SK-N-SH (cell line): ENCODE measurements at regions not wholly inside any gene's neighbourhood (a gene's known extent, or its start where the extent isn't known, plus 50 kb on each side); places are given as distances from the start of the nearest gene placed in this dataset.

Source experiments
- CTCF ChIA-PET: fragments of 300-600, 350-600 bp; formaldehyde crosslinking; extraction: SDS; loops from one replicate; lab custom pipeline; 2021; lab: Yijun Ruan, JAX
- POLR2A ChIA-PET: fragments of 350-600 bp; sonication (Branson Sonifier 250); formaldehyde crosslinking; extraction: SDS; loops from one replicate; lab custom pipeline; 2020; ENCODE audit warnings: antibody characterized with exemption, inconsistent platforms; lab: Yijun Ruan, JAX
- DNase-seq: peaks from one replicate; pipeline ENCODE4 v3.0.0; 2012
- H2AFZ ChIP-seq: fragments of 200-600 bp; sonication (generic); 2 replicates; pipeline ENCODE4 v1.8.1; 2016; ENCODE audit warnings: antibody characterized with exemption, mild to moderate bottlenecking, low read depth
- H3F3A ChIP-seq: fragments of 200-600 bp; sonication (generic); replicated peaks from 2 replicates; pipeline ENCODE3; 2016; ENCODE audit warnings: antibody characterized with exemption, mild to moderate bottlenecking; ENCODE audit not compliant: insufficient read depth
- H3K27ac ChIP-seq, 2 experiments: fragments of 200-500 bp in 1 of 2; fragments of 200-600 bp in 1 of 2; sonication (Bioruptor generic) in 1 of 2; sonication (generic), shearing (Covaris generic) in 1 of 2; 2 replicates each; pipeline versions ENCODE4 v1.5.1 to v1.6.1; 2014 to 2016; ENCODE audit warnings: low read depth in 2 of 2, inconsistent platforms in 1 of 2, low read length in 1 of 2, mild to moderate bottlenecking in 1 of 2, mixed read lengths in 1 of 2
- H3K27me3 ChIP-seq: fragments of 200-600 bp; sonication (generic), shearing (Covaris generic); 2 replicates; pipeline ENCODE4 v1.6.1; 2016; ENCODE audit warnings: mixed run types; ENCODE audit not compliant: insufficient read depth
- H3K36me3 ChIP-seq, 2 experiments: fragments of 200-500 bp in 1 of 2; fragments of 200-600 bp in 1 of 2; sonication (Bioruptor generic) in 1 of 2; sonication (generic) in 1 of 2; replicated peaks in 1 of 2; 2 replicates each; pipeline versions ENCODE3 to v1.5.1; 2014 to 2016; ENCODE audit warnings: low read length in 1 of 2, mild to moderate bottlenecking in 1 of 2; ENCODE audit not compliant: insufficient read depth in 2 of 2, control insufficient read depth in 1 of 2
- H3K4me1 ChIP-seq, 2 experiments: fragments of 200-500 bp in 1 of 2; fragments of 200-600 bp in 1 of 2; sonication (Bioruptor generic) in 1 of 2; sonication (generic), shearing (Covaris generic) in 1 of 2; 2 replicates each; pipeline versions ENCODE4 v1.5.1 to v1.6.1; 2014 to 2016; ENCODE audit warnings: low read depth in 1 of 2, low read length in 1 of 2, mixed run types in 1 of 2; ENCODE audit not compliant: insufficient read depth in 2 of 2, control insufficient read depth in 1 of 2
- H3K4me2 ChIP-seq: fragments of 200-600 bp; sonication (generic), shearing (Covaris generic); 2 replicates; pipeline ENCODE4 v1.6.1; 2017; ENCODE audit warnings: mixed run types
- H3K4me3 ChIP-seq, 2 experiments: fragments of 200-500 bp in 1 of 2; fragments of 200-600 bp in 1 of 2; sonication (Bioruptor generic) in 1 of 2; sonication (generic), shearing (Covaris generic) in 1 of 2; 2 replicates each; pipeline versions ENCODE4 v1.5.1 to v1.8.1; 2014 to 2016; ENCODE audit warnings: low read depth in 2 of 2, inconsistent platforms in 1 of 2, low read length in 1 of 2, mild to moderate bottlenecking in 1 of 2, mixed read lengths in 1 of 2, moderate library complexity in 1 of 2
- H3K79me2 ChIP-seq: fragments of 200-600 bp; sonication (generic); 2 replicates; pipeline ENCODE4 v1.8.1; 2017; ENCODE audit warnings: mild to moderate bottlenecking; ENCODE audit not compliant: insufficient read depth
- H3K9ac ChIP-seq: fragments of 200-600 bp; sonication (generic); 2 replicates; pipeline ENCODE4 v1.6.1; 2017; ENCODE audit warnings: mixed run types
- H3K9me2 ChIP-seq: fragments of 200-600 bp; sonication (generic); 2 replicates; pipeline ENCODE4 v1.6.1; 2017; ENCODE audit warnings: mixed run types
- H3K9me3 ChIP-seq: fragments of 200-600 bp; sonication (generic); 2 replicates; pipeline ENCODE4 v1.6.1; 2017; ENCODE audit warnings: mixed run types, mild to moderate bottlenecking, moderate library complexity
- H4K20me1 ChIP-seq: fragments of 200-600 bp; sonication (generic); 2 replicates; pipeline ENCODE4 v1.6.1; 2017; ENCODE audit warnings: mild to moderate bottlenecking, mixed run types; ENCODE audit not compliant: insufficient read depth
- CTCF ChIP-seq: fragments of 200-600 bp; sonication (generic); IDR thresholded peaks from 2 replicates; pipeline ENCODE4 v1.6.1; 2017; ENCODE audit warnings: antibody characterized with exemption, mild to moderate bottlenecking, moderate library complexity
- ELF1 ChIP-seq: IDR thresholded peaks from 2 replicates; pipeline ENCODE4 v1.4.0; 2012
- FOXJ3 ChIP-seq: sonication (generic); formaldehyde crosslinking; IDR thresholded peaks from 2 replicates; pipeline ENCODE4 v1.5.1; 2020; ENCODE audit warnings: mild to moderate bottlenecking, missing genetic modification reagents
- FOXM1 ChIP-seq: IDR thresholded peaks from 2 replicates; pipeline ENCODE4 v1.4.0; 2012; ENCODE audit warnings: low read depth, mild to moderate bottlenecking
- GABPA ChIP-seq: IDR thresholded peaks from 2 replicates; pipeline ENCODE4 v1.4.0; 2012; ENCODE audit warnings: low read depth, mild to moderate bottlenecking
- MAX ChIP-seq: IDR thresholded peaks from 2 replicates; pipeline ENCODE4 v1.4.0; 2012; ENCODE audit warnings: low read depth
- MEF2A ChIP-seq: IDR thresholded peaks from 2 replicates; pipeline ENCODE4 v1.4.0; 2012; ENCODE audit warnings: low read depth, borderline replicate concordance
- MXI1 ChIP-seq: IDR thresholded peaks from 2 replicates; pipeline ENCODE4 v1.6.1; 2012; ENCODE audit warnings: mild to moderate bottlenecking, low read depth, low read length, improper control_type of control experiment
- NFIC ChIP-seq: IDR thresholded peaks from 2 replicates; pipeline ENCODE4 v1.4.0; 2012; ENCODE audit warnings: borderline replicate concordance
- NRF1 ChIP-seq: IDR thresholded peaks from 2 replicates; pipeline ENCODE4 v1.6.1; 2012; ENCODE audit warnings: low read depth, mild to moderate bottlenecking, low read length
- RAD21 ChIP-seq: IDR thresholded peaks from 2 replicates; pipeline ENCODE4 v1.6.1; 2012; ENCODE audit warnings: mild to moderate bottlenecking, low read length
- REST ChIP-seq: IDR thresholded peaks from 2 replicates; pipeline ENCODE4 v1.6.1; 2012; ENCODE audit warnings: mild to moderate bottlenecking, low read depth, low read length, moderate library complexity
- RFX5 ChIP-seq: IDR thresholded peaks from 2 replicates; pipeline ENCODE4 v1.6.1; 2012; ENCODE audit warnings: mild to moderate bottlenecking, improper control_type of control experiment, low read length
- RXRA ChIP-seq: IDR thresholded peaks from 2 replicates; pipeline ENCODE4 v1.4.0; 2012; ENCODE audit warnings: low read depth, mild to moderate bottlenecking, borderline replicate concordance
- SIN3A ChIP-seq: IDR thresholded peaks from 2 replicates; pipeline ENCODE4 v1.6.1; 2012; ENCODE audit warnings: low read depth, mild to moderate bottlenecking, low read length, moderate library complexity, borderline replicate concordance
- SMC3 ChIP-seq: IDR thresholded peaks from 2 replicates; pipeline ENCODE4 v1.6.1; 2012; ENCODE audit warnings: low read depth, low read length, improper control_type of control experiment
- TEAD4 ChIP-seq: IDR thresholded peaks from 2 replicates; pipeline ENCODE4 v1.4.0; 2012; ENCODE audit warnings: mild to moderate bottlenecking, borderline replicate concordance; ENCODE audit not compliant: insufficient read depth
- YY1 ChIP-seq: IDR thresholded peaks from 2 replicates; pipeline ENCODE4 v1.4.0; 2012; ENCODE audit warnings: low read depth, mild to moderate bottlenecking
- ZBTB33 ChIP-seq: IDR thresholded peaks from 2 replicates; pipeline ENCODE4 v1.4.0; 2012; ENCODE audit warnings: low read depth, borderline replicate concordance
- WGBS: methylation state at CpG from one replicate; pipeline ENCODE4 v1.1.6; 2017; ENCODE audit warnings: low lambda C conversion rate; 5-methylcytosine and 5-hydroxymethylcytosine counted together

GRCh38 chr14:83433618-83434017 is 1900.0 kb upstream of the SEL1L start:
- TF ChIP-seq RAD21 (no peak), SIN3A (no peak), YY1 (no peak), REST (no peak), FOXJ3 (CRISPR knock-in tag) (no peak), TEAD4 (no peak), ZBTB33 (no peak), MAX (no peak), MEF2A (no peak), FOXM1 (no peak), NFIC (no peak)
- TF ChIP-seq, all 33 proteins: peak for 0
- no peaks in the 10 kb centered on the region for H3K9me2 ChIP-seq
- no peak overlapping the region for H3K4me3 ChIP-seq
- H3K27ac ChIP-seq = no peak overlapping the region
- H3K36me3 ChIP-seq = no peaks in the 10 kb centered on the region
- H2AFZ ChIP-seq = no peak overlapping the region
- no peaks in the 10 kb centered on the region for H4K20me1 ChIP-seq
- no peaks in the 10 kb centered on the region for H3K9me3 ChIP-seq
- no peaks in the 10 kb centered on the region for H3K4me1 ChIP-seq
- no peaks in the 10 kb centered on the region for H3K79me2 ChIP-seq
- H3K9ac ChIP-seq = no peak overlapping the region
- no peaks in the 10 kb centered on the region for H3K27me3 ChIP-seq
- H3K4me2 ChIP-seq = no peak overlapping the region
- ChIA-PET CTCF (no interaction called here), POLR2A (no interaction called here)
- WGBS = 3% methylated on average over 1 of the region's 1 CpG
- DNase-seq = no peak
- no peaks in the 10 kb centered on the region for H3F3A ChIP-seq

- no peaks in the 10 kb centered on the region for H3K9me3 ChIP-seq
- CTCF ChIA-PET = no interaction called here
- H3K27me3 ChIP-seq = no peaks in the 10 kb centered on the region
- H3K4me2 ChIP-seq = no peak overlapping the region
- H3K9me2 ChIP-seq = no peaks in the 10 kb centered on the region
- POLR2A ChIA-PET = no interaction called here
- no peak overlapping the region for H3K9ac ChIP-seq
- H3K36me3 ChIP-seq = no peaks in the 10 kb centered on the region
- H3K4me1 ChIP-seq = no peaks in the 10 kb centered on the region
- H2AFZ ChIP-seq = no peak overlapping the region
- no peaks in the 10 kb centered on the region for H3K79me2 ChIP-seq
- H3K4me3 ChIP-seq = no peak overlapping the region
- DNase-seq = no peak
- no peaks in the 10 kb centered on the region for H4K20me1 ChIP-seq
- H3K27ac ChIP-seq = no peak overlapping the region
- 5% methylated on average over 2 of the region's 2 CpGs for WGBS
- H3F3A ChIP-seq = no peaks in the 10 kb centered on the region
- TF ChIP-seq GABPA = no peak
- TF ChIP-seq CTCF = no peak
- no peak for TF ChIP-seq MEF2A
- TF ChIP-seq MXI1 = no peak
- TF ChIP-seq SMC3 = no peak
- TF ChIP-seq MAX = no peak
- TF ChIP-seq FOXM1 = no peak
- TF ChIP-seq ELF1 = no peak
- TF ChIP-seq TEAD4 = no peak
- TF ChIP-seq RXRA = no peak
- no peak for TF ChIP-seq ZBTB33
- TF ChIP-seq RFX5 = no peak
- TF ChIP-seq NRF1 = no peak
Measured at GRCh38 chr14:83441801-83442200, 1908.1 kb upstream of the SEL1L start.
